Myocyte (in vitro differentiated cells): ENCODE measurements at regions not wholly inside any gene's neighbourhood (a gene's known extent, or its start where the extent isn't known, plus 50 kb on each side); places are given as distances from the start of the nearest gene placed in this dataset.
"Not testable (repeated sequence)": the region's sequence is repeated elsewhere in the genome, so short reads cannot be mapped to it uniquely, and the experiment has no call there.

Source experiments
- DNase-seq: peaks from one replicate; pipeline ENCODE4 v3.0.0-alpha.2; 2012; ENCODE audit warnings: low read depth

- no peak for DNase-seq
Observed at GRCh38 chr1:38612951-38613350, 246.6 kb downstream of the RRAGC start.

DNA sequence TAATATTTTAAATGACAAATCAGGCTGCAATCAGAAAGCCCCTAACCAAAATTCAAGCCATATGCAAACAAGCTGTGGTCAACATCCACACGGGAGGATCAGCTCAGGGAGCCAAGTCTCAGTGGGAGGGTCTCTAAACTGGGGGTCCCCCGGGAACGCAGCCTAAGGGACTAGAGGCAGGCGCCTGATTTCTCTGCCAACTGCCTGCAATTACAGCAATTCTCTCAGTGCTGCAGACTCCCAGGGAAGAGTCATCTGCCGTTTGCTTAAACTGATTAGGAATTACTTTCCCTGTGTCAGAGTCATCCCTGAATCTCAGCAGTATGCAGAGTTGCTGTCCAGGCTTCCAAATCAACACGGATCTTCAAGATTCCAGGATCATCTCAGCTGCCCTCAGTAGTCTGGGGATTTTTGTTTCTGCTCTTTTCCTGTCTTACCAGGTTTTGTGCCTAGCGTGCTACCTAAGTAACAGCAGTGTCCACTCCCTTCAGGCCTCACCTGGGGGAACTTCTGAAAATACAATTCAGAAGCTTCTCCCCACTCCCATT lies 247.8 kb downstream of the RRAGC start:
- DNase-seq: no peak

GRCh38 chr1:38609166-38610025 lies 250.2 kb downstream of the RRAGC start:
- no peak for DNase-seq

DNA sequence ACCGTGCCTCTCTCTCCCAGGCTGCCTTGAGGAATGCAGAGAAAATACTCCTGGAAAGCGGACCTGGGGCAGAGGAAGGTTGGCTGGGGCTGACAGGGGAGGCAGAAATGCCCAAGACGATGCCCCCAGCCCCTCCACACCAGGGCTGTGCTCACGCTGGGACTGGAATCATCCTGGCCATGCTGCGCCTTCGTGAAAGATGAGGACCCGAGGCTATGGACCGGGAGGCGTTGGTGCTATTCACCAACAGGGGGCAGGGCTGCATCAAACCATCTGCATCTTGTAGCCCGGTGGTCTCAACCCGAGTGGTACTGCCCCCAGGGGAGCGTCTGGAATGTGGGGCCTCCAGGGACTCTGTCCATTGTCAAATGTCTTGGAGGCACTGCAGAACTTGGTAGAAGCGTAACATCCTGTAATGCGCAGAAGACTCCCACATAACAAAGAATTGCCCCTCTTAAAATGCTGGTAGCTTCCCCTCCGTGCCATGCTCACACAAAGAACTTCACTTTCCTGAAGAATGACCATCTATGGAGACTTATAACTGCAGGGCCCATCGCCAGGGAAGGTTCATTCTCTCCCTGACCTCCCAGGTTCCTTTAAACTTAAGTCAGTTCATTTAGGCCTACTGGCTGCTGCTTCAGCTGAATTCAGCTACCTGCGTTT lies 251.2 kb downstream of the RRAGC start:
- peak; percentile 27 for DNase-seq

GRCh38 chr1:38607526-38607925 lies 252.0 kb downstream of the RRAGC start:
- no peak for DNase-seq

GRCh38 chr1:38605063-38605462 lies 254.5 kb downstream of the RRAGC start:
- DNase-seq: no peak

DNA sequence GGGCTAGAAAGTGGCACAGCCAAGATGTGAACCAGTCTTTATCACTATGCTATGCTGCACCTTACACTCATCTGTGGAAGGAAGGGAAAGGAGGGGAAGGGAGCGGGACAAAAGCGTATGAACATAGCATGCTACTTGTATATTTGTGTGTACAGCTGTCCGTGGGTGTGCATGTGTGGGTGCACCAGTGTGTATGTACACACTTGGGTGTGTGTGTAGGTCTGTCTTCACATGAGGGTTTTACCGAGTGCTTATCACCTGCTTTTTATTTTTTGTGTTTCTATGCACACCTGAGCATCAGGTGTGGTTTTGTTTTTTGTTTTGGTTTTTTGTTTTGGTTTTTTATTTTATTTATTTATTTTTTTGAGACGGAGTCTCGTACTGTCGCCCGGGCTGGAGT lies 255.7 kb downstream of the RRAGC start:
- DNase-seq: no peak

DNA sequence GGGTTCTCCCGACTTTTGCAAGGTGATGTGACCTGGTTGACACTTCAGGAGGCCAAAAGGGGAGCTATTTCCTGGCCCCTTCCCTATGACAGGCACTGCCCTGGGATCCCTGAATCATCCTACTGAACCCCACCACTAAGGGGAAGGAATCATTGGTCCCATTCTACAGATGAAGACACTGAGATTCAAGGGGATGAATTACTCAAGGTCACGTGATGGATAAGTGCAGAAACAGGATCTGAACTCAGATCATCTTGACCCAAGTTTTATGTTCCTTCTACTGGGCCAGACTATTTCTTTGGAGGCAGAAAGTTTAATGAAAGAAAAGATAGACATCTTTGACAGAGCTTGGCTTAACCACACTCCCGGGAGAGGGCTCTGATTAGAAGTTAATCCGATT lies 258.7 kb downstream of the RRAGC start:
- no peak for DNase-seq

DNA sequence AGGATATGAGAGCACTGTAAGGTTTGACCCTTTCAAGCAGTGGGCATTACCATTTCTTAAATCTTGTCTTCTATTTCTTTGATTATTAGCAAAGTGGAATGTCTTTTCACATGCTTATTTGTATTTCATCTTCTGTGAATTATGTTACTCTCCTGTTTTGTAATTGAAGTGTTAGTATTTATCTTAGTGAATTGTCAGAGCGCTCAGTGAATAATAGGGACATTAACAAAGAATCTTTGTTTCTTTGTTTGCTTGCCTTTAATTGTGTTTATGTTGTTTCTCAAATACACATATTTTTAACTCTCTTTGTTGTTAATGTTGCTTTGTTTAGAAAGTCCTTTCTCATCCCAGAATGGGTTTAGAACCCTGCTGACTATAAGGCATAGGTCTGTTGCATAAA lies 259.3 kb downstream of the RRAGC start:
- DNase-seq: no peak

DNA sequence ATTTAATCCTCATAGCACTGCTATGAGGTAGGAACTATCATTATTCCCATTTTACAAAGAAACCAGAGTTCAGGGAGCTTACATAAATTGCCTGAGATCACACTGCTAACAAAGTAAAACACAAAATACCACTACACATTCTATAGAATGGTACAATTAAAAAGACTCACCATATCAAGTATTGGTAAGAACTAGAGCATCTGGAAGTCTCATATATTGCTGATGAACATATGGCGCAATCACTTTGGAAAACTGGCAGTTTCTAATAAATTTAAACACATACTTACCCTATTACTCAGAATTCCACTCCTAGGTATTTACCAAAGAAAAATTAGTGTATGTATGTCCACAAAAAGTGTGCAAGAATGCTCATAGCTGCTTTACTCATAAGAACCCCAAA lies 261.5 kb downstream of the RRAGC start:
- DNase-seq: no peak

DNA sequence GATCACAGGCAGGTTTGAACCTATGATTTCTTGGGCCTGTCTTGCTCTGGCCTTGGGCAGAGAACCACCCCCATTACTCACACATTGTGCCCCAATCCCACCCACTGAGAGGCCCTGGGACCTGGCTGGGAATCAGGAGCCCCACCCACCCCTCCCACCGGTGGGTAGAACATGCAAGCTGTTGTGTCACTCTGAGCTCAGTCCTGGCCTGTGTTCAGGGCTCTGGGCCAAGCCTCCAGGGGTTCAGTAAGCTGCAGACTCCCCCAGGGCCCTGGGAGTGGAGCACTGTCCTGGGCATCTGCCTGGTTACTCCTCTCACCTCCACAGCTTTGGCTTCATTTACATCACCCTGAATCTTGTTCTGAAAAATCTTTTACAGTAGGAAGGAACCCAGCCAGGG lies 270.5 kb downstream of the RRAGC start:
- DNase-seq: no peak

DNA sequence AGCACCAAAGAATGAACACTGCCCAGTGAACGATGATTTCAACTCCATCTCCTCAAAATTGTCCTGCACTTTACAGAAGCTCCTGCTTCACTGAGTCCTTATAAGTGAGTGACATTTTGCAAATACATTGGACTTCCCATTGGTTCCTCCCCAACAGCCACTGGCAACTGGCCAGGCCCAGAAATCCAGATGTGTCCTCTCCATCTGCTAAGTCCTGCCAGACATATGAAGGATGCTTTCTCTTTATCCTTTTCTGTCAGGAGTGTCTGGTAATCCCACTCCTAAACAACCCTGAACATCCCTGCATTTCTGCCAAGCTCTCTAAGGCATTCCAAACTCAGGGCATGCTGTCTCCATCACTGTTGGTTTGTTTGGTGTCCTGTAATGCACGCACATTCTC lies 271.8 kb downstream of the RRAGC start:
- no peak for DNase-seq

DNA sequence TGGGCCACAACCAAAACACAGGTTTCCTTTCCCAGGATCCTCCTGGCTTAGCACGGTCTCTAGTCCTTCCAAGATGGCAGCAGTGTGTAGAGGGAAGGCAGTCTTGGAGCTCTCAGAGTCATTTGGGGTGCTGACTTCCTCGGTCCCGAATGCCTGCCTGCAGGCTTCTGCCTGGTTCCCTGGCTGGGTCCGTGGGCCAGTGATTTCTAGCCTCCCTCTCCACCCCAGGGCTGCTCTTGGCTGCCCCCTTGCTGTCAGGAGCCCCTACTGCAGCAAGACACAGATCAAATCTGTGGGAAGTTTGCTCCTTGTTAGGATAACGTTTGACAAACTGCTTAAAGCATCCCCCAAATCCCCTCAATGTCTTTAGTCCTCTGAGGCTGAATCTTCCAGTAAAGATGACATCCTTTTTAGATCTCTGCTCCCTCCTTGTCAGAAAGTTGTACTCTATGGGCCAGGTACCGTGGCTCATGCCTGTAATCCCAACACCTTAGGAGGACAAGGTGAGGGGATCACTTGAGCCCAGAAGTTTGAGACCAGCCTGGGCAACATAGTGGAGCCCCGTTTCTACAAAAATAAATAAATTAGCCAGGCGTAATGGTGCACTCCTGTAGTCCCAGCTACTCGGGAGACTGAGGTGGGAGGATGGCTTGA lies 272.5 kb downstream of the RRAGC start:
- peak; percentile 34 for DNase-seq

- DNase-seq: no peak
Observed at GRCh38 chr1:38585971-38586370, 273.6 kb downstream of the RRAGC start.

GRCh38 chr1:38585460-38585859 lies 274.1 kb downstream of the RRAGC start:
- no peak for DNase-seq

DNA sequence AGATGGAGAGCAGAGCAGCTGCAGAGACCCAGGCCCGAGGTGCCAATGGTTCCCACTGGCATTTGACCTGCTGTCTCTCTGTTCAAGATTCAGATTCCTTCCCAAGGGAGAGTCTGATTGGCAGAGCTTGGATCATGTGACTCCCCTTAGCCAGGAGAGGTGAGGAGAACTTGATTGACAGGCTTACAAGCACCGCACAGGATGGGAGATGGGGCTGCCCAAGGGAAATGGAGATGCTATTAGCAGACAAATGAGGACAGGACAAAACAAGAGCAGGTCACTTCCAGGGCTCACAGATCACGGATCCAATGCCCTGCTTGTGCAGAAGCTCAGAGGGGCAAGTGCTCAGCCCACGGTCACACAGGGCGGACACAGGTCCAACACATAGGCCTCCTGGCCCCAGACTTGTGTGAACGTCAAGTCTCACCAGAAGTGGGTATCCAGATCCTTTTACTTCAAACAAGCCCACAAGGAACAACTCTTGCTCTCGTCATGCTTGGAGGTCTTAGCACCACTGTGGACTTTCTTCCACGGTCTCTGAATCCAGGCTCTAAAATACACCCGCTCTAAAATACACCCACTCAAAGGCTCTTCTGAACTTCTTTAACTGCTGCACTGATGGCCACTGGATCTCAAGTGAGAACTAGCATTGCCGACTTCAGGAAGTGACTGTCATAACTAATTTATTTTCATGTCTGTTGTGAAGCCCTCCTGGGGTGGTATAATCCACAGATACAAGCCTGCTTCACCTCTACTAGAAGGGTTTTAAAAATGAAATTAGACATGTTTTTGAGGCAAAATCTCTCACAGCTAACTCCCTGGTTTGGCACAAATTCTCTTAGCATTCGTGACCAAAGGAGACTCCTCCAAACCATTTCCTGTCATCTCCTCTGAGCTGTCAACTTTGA lies 274.9 kb downstream of the RRAGC start:
- DNase-seq: no peak

GRCh38 chr1:38583287-38583686 lies 276.3 kb downstream of the RRAGC start:
- not testable (repeated sequence) for DNase-seq

GRCh38 chr1:38581396-38581795 lies 278.2 kb downstream of the RRAGC start:
- no peak for DNase-seq

DNA sequence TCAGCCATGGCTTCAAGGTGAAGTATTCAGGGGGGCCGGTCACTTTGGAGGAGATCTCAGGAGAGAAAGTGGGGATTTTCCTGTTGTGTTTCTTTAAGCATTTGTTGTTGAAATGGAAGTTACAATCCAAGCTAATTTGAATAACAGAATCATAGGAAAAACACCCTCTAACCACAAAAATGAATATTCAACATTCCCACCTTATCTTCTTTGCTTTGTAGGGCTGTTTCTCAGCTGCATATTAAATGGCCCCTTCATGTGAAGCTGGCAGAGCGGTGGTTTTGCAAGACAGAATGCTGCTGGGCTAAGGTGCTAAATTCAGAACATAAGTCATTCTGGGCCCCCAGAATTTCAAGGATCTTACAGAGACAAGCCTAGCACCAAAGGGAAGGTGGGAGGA lies 279.0 kb downstream of the RRAGC start:
- no peak for DNase-seq

DNA sequence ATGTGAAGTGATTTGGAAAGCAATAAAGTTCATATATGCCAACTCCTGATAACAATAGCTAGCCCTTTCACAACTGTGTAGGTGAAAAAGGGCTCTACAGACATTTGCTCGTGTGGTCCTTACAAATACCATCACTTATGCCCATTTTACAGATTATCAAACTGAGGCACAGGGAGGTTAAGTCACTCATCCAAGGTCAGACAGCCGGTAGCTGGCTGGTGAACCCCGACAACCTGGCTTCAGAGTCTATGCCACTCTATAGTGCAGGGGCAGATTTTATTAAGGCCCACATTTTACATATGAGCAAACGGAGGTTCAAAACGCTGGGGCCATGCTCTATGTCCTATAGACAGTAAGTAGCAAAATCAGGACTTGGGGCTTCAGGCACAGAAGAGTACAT lies 280.5 kb downstream of the RRAGC start:
- no peak for DNase-seq
